Esophagus mucosa (tissue), 1 donor: ENCODE measurements at regions not wholly inside any gene's neighbourhood (a gene's known extent, or its start where the extent isn't known, plus 50 kb on each side); places are given as distances from the start of the nearest gene placed in this dataset.
A peak's percentile ranks its signal among the peaks of the same experiment; 100 is the strongest.
"Not testable (repeated sequence)": the region's sequence is repeated elsewhere in the genome, so short reads cannot be mapped to it uniquely, and the experiment has no call there.

Experiments used
- ATAC-seq: fragments of 200-7000 bp; cut with Tn5 transposase; one replicate; pipeline ENCODE4 v1.9.1; 2020
- donor health status: DM: yes; HTN: yes; CAD: no.

DNA sequence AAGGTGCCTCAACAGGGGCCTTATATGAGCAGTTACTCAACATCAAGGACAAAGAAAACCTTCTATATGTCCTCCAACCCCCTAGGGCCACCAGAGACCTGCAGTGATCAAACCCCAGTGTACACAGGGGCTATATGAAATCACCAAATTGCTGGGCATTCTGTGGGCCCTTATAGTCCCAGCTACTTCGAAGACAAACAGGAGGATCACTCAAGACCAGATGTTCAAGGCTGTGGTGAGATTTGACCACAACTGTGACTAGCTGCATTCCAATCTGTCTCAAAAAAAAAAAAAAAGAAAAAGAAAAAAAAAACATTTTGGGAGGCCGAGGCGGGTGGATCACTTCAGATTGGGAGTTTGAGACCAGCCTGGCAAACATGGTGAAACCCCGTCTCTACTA lies 51.0 kb upstream of the PRB2 start:
- no peak for ATAC-seq

DNA sequence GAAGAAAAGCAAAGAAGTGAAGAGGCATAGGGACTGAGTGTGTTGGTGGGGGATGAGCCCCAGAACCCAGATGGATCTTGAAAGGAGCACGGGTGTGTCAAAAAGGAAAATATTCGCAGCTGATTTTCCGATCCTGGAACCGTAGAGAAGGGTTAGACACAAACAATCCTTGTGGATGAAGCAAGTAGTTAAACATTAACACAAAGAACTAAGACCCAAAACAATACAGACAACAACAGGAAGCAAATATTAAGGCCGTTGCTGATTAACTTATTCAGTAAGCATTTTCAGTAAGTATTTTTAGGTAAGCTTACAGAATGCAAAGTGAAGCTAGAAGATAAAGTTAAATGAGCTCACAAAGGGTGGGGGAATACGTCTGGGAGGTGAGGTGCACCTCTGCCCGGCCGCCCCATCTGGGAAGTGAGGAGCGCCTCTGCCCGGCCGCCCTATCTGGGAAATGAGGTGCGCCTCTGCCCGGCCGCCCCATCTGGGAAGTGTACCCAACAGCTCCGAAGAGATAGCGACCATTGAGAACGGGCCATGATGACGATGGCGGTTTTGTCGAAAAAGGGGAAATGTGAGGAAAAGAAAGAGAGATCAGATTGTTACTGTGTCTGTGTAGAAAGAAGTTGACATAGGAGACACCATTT lies 62.8 kb upstream of the PRB2 start:
- no peak for ATAC-seq

DNA sequence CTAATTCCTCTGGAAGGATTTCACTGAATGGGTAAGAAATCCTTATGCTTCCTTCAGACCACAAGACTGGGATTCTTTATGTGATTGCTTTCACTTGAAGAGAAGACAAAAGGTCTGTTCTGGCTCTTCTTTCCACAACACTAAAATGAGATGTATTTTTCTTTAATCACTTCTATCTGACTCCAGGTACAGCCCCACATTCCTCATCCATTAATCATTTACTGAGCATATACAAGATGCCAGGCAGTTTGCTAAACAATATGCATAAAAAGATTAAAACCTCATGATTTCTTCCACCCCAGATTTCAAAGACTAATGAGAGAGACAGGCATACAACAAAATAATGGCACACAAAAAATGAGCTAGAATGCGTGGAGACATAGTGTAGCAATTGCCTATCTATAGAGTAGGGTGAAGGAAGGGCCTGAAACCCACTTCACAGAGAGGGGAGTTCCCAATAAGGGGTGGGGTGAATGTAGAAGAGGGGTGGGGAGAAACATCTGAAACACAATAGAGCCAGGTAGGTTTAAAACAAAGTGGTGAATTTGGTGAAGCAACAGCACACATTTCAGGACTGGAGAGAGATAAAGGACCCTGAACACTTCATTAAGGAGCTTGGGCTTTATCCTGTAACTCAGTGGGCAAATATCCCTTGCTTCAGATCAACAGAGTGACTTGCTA lies 65.1 kb upstream of the PRB2 start:
- no peak for ATAC-seq

DNA sequence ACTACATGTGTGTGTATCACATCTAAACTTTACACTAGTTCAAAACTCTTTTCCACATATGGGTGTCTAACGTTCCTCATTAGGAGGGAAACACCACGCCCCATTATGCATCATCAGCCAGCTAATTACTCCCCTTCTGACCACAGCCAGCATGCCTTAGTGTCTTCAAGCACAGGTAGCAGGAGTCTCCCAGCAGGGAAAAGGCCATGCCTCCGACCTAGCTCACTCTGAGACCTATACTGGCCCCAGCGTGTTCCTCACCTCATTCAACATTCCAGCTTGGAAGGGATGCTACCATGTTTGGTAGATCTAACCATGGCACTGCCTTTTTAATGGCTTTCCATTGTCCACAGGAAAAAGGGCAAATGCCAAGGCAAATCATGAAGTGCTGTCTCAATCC lies 66.1 kb upstream of the PRB2 start:
- ATAC-seq = no peak

DNA sequence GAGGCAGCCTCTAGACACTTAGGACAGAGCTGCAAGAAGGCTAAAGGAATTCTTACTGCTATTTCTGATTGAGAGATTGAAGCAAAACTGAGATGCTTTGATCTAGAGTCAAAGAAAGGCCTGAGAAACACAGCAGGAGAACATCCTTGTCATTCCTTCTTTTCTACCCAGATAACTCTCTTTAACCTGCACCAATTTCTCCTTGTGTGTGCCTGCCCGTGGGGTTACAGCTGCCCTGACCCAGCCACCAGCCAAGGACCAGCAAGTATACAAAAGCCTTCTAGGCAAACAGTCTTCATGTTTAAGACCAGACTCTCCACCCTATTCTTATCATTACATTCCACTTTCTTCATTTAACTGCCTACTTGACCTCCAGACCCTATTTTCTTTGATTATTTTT lies 81.7 kb upstream of the PRB2 start:
- no peak for ATAC-seq

DNA sequence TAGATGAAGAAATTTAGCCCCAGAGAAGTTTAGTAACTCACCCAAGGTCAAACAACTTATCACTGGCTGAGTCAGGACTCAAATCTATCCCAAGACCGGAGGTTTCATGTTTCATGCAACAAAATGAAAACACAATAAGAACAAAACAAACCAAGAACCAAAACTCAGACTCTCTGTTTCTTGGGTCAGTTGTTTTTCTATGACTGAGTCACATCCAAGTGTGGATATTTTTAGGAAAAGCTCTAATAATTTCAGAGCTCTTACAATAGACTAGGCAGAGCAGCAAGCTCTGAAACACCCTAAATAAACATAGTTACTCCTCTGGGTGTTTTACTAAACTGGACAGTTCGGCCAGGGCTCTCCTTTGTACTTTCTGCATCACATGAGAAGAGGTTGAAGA lies 87.6 kb upstream of the PRB2 start:
- ATAC-seq = no peak

DNA sequence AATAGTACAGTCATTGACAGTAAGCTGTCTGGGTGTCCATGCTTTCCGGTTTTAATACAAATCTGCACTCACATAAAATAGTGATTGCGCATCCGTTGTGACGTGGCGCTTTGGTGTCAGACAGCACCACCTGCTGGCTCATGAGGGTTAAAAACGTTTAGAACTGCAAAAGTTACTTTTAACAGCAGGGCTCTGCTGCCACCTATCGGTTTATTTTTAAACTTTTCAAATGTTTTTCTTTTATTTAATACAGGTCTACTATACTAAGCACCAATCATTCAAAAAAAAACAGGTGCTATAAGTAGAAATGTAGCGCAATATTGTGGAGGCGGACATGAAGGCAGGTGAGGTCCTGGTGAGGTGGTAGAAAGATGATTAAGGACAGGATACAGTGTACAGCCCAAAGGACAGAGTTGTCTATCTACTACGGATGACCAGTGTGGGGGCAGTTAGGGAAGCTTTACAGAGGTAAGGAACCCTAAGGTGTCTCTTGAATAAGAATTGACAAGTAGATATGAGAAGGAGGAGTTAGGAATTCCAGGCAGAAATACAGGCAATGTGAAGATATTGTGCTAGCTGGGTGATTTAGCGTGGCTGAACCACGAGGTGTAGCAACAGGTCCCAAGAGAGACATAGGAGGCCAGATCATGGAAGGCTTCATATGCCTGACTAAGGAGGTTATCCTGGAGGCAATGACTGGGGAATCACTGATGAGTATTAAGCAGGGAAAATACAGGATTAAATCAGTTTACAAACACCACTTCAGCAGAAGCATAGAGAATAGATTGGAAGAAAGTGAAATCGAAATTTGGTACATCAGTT lies 91.5 kb upstream of the PRB2 start:
- ATAC-seq = peak; percentile 92

DNA sequence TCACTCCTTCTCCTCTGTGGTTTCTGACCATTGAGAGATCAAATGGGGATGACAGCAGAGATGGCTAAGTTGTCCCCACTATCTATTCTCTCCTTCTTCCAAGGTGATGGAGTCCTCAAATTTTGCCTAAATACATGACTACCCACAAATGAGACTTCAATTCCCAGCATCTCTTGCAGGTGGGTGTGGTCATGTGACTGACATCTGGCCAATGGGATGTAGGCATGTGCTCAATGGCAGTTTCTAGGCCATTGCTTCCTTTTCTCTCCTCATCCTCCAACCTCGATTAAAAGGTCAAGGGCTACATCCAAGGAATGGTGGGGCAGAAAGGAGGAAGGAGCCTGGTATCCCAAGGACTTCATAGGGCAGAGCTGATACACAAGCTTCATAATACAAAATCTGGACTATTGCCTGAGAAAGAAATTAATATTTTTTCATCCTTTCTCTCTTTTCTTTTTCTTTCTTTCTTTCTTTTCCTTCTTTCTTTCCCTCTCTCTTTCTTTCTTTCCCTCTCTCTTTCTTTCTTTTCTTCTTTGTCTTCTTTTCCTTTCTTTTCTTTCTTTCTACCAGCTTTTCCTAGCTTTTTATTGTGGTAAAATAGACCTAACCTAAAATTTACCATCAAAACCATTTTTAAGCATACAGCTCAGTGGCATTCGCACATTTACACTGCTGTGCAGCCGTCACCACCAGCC lies 100.9 kb upstream of the PRB2 start:
- no peak for ATAC-seq

DNA sequence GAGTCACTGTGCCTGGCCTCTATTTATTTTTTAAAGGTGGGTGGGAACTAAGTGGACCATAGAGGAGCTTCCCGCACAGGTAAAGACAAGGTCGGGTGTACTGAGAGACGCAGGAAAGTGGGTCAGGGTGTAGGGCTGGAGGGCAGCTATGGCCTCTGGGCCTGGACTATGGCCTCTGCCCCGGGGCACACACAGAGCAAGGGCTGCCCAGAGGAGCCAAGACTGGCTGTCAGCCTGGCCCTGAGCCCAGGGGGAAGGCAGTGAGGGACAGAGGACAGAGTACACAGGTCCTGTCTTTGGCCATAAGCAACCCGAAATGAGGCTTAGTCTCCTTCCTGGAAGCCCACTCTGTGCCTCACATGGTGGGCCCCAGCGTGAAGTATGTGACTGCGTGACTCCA lies 102.1 kb upstream of the PRB2 start:
- no peak for ATAC-seq

DNA sequence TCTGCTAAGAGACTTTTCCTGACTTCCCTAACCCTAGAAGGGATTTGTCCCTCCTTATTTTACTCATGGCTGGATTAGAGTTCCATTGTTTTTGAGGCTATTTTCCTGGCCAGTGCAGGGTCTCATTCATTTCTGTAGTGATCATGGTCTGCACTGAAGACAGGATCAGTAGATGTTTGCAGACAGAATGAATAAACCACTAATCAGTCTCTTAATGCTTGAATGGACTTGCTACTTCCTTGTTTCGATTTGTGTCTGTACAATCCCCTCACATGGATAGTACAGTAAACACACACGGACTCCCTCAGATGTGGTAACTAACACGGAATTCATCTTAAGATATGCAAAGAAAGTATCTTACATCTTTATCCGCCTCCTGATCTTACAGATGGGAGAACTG lies 102.6 kb upstream of the PRB2 start:
- ATAC-seq = no peak

DNA sequence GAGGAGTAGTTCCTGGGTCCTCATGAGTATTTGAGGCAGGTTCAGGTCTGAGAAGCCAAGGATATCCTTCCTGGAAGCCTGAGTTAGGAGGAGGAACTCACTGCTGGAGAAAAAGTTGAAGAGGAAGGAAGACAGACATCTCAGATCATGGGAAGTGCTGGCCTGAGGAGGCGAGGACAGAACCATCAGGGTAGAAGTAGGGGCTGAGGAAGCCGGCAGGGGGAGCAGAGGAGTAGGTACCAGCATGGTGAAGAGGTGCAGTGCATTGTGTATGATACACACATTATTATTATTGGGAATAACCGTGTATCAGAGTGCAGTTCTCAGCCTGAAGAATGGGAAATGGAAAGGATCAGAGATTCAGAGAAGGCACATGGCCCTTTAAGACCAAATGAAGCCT lies 103.2 kb upstream of the PRB2 start:
- not testable (repeated sequence) for ATAC-seq

DNA sequence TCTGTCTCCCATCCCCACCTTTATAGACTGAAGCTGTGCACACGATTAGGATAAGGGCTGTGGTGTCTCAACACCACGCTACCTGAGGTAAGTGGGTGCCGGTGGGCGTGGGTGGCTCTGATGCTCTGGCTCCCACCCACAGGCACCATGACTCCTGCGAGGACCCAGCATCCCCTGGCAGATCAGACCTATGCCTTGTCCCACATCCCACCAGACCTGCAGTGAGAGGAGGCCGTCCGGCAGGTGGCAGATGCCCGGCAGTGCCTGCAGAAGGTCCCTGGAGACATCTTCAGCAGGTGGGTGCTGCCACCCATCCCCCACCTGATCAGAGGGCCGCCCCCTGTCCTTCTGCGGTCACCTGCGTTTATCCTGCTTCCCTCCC lies 104.4 kb upstream of the PRB2 start:
- ATAC-seq = no peak

DNA sequence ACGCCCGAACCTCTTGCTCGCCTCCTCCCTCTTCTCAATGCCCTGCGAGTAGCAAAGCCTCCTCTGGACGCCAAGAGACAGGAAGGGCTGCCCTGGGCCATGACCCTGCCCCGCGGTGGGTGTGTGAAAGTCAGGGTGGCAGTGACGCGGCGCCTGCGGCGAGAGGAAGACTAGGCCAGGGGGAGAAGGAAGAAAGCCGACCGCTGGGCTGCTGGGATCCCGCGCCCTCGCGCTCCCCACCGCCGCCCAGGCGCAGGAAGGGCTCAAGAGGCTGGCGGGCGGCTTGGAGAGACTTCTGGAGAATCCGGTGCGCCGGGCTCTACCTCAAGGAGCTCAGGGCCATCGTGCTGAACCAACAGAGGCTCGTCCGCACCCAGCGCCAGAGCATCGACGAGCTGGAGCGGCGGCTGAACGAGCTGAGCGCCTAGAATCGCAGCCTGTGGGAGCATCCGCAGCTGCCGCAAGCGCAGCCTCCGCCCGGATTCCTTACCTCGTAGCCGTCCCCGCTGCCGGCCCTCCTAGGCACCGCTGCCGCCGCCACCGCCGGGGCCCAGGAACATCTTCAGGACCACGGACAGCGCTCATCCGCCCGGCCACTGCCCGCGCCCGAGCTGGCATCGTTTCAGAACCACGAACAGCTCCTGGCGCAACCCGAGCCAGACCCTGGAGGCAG lies 105.0 kb upstream of the PRB2 start:
- peak; percentile 89 for ATAC-seq

DNA sequence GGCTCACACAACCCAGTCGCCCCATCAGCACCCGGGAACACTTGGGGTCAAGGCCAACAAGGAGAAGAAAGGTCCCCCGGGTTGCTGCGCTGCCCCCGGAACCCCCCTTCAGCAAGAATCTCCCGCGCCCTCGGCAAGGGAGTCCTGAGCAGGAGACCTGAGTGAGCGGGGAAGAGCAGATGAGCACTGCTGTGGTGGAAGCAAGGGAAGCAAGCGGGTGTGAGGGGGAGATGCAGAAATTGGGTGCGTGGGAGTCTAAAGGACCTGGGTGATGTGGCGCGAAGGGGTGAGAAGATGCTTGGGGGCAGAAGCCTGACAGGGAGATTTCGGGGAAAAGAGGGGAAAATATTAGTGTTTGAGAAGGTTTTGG lies 105.5 kb upstream of the PRB2 start:
- no peak for ATAC-seq

DNA sequence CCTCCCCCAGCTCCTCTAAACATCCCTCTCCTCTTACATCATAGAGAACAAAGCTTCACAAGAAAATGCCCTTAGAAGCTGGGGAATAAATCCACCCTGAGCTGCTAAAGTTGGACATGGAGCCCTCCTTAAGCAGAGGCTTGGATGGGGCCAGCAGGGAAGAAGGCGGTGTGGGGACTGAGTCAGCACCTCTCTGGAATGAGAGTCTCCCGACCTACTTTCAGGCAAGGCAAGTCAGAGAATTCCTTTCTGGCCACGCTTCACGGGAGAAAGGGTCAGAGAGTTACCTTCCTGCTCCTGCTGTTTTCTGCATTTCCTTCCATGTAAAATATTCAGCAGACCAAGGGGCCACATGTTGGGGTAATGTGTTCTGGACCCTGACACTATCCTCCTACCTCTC lies 113.3 kb upstream of the PRB2 start:
- no peak for ATAC-seq

DNA sequence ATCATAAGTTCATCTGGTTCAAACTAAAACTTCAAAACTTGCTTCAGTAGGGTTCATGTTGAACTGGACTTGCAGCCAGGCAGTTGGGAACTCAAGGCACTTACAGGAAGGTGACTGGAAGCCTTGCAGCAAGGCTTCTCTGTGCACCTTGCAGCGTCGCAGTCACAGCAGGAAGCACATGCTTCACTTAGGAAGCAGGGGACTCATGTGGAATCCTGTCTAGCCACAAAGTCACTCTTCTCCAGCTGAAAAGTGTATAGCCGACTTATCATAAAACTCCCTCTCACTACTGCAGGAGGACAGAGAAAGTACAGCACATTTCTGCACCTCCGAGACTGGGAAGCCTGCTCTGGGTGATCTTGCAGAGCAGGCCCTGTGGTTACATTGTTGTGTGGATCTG lies 114.0 kb upstream of the PRB2 start:
- ATAC-seq = no peak

DNA sequence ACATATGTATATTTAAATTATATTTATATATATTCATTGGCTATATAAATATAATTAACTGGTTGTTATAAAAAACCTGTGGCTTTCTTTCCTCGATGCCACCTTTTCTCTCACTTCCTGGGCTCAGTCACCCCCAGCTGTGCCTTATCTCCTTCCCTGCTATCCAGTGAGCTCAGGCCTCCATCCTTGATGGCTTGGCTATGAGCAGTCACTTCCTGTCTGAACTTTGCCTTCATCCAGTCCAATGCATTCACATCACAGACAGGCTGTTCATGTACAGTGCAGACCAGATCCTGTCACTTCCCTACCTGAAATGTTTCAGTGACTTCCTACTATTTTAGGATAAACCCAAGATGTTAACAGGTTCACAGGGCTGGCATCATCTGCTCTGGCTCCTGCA lies 115.3 kb upstream of the PRB2 start:
- no peak for ATAC-seq

DNA sequence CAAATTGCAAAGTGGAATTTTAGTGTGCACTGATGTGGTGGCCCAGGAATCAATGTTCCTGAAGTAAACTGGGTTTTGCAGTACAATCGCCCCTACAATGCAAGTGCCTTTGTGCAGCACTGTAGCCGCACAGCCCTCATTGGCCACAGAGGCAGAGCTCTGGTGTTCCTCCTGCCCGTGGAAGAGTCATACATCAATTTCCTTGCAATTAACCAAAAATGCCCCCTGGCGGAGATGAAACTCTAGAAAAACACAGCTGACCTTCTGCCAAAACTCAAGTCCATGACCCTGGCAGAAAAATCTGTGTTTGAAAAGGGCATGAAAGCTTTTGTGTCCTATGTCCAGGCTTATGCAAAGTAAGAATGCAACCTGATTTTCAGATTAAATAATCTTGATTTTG lies 117.9 kb upstream of the PRB2 start:
- ATAC-seq = no peak

DNA sequence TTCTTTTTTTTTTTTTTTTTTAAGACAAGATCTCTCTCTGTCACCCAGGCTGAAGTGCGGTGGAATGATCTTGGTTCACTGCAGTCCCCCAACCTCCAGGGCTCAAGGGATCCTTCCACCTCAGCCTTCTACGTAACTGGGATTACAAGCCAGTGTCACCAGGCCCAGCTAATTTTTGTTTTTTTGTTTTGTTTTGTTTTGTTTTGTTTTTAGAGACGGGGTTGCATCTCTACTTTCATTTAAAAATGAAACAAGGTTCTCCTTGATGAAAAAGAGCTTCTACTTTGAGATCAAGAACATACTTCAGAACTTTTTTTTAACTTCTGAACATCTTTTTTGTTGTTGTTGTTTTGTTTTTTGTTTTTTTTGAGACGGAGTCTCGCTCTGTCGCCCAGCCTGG lies 121.7 kb upstream of the PRB2 start:
- ATAC-seq = no peak

DNA sequence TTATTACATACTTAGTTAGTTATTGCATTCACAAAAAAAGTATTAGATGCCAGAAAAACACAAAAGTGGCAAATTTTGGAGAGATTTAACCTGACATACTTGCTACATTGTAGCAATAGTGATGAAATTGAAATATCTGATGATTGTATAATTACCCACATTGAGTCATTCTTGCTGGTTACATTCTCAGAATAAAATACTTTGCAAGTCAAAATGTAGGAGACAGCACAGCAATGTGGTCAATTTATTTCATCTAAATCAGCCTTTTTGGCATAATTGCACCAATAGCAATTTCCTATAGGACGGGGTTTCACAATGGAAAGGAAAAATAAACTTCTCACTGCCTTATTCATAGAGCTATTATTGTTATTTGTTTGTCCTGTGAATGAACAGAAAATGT lies 125.0 kb upstream of the ETV6 start:
- ATAC-seq = no peak

DNA sequence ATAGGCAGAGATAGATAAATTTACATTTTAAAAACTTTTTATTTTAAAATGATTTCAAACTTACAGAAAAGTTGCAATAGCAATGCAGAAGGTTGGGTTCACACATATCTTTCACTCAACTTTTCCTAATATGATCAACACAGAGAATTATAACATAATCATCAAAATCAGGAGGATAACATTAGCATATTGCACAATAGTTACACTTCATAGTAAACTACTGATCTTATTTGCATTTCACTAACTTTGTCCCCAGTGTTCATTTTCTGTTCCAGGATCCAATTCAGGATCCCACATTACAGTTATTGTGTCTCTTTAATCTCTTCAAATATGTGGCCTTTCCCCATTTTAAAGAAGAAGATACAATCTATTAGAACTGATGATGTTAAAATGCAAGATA lies 115.4 kb upstream of the ETV6 start:
- no peak for ATAC-seq

DNA sequence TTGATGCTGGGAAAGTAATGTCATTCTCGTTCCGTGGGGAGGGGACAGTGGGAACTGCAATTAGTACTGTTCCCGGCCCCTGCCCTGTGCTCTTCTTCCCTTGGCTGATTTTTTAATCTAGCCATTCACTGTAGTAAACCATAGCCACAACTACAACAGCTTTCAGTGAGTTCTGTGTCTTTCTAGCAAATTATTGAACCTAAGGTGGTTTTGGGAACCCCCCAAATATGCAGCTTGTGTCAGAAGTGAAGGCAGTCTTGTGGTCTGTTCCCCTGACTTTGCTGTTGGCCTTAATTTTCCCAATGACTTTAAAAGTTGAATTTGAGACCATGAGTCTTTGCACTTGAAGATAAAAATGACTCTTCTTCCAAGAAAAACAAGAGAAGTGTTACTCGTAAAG lies 114.3 kb upstream of the ETV6 start:
- no peak for ATAC-seq

DNA sequence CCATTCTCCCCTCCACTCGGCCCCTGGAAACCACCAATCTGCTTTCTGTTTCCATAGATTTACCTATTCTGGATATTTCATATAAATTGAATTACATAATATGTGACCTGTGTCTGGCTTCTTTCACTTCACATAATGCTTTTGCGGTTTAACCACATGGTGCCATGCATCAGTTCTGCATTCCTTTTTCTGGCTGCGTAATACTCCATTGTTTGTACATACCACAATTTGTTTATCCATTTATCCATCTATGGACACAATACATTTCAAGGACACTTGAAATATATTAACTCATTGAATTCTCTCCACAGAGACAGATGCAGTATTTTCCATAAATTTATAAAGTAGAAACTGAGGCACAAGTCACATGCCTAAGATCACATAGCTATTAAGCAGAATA lies 110.3 kb upstream of the ETV6 start:
- ATAC-seq = no peak
